ENCODE measurements at regions not wholly inside any gene's neighbourhood (a gene's known extent, or its start where the extent isn't known, plus 50 kb on each side); places are given as distances from the start of the nearest gene placed in this dataset.
A peak's percentile ranks its signal among the peaks of the same experiment; 100 is the strongest.

GRCh38 chr22:47552024-47552423 lies 789.6 kb downstream of the TBC1D22A start:
- DNase-seq: no peak

- DNase-seq: no peak
These were observed 789.0 kb downstream of the TBC1D22A start for GRCh38 chr22:47551431-47551775.

GRCh38 chr22:47550524-47551430 lies 788.3 kb downstream of the TBC1D22A start:
- no peak for DNase-seq

GRCh38 chr22:47549741-47550340 lies 787.4 kb downstream of the TBC1D22A start:
- DNase-seq: no peak

- DNase-seq: no peak
These were observed 786.7 kb downstream of the TBC1D22A start for GRCh38 chr22:47548953-47549740.

- DNase-seq: no peak
These were observed 785.6 kb downstream of the TBC1D22A start for GRCh38 chr22:47547881-47548650.

- DNase-seq: no peak
These were observed 784.8 kb downstream of the TBC1D22A start for GRCh38 chr22:47547239-47547661.

GRCh38 chr22:47544696-47545095 lies 782.2 kb downstream of the TBC1D22A start:
- no peak for DNase-seq

GRCh38 chr22:47543447-47543846 lies 781.0 kb downstream of the TBC1D22A start:
- no peak for DNase-seq

- DNase-seq: no peak
These were observed 777.6 kb downstream of the TBC1D22A start for GRCh38 chr22:47540011-47540410.

- DNase-seq: no peak
These were observed 776.9 kb downstream of the TBC1D22A start for GRCh38 chr22:47539374-47539773.

- DNase-seq: no peak
These were observed 773.2 kb downstream of the TBC1D22A start for GRCh38 chr22:47535681-47536080.

- DNase-seq: no peak
These were observed 772.5 kb downstream of the TBC1D22A start for GRCh38 chr22:47534804-47535410.

- DNase-seq: peak in 1 of 51 donors; percentile 16
These were observed 771.7 kb downstream of the TBC1D22A start for GRCh38 chr22:47533961-47534803.

GRCh38 chr22:47517062-47517461 lies 754.6 kb downstream of the TBC1D22A start:
- DNase-seq: no peak

- no peak for DNase-seq
These were observed 753.1 kb downstream of the TBC1D22A start for GRCh38 chr22:47515384-47516125.

- no peak for DNase-seq
These were observed 750.2 kb downstream of the TBC1D22A start for GRCh38 chr22:47512617-47513016.

GRCh38 chr22:47504962-47505361 lies 742.5 kb downstream of the TBC1D22A start:
- no peak for DNase-seq

- no peak for DNase-seq
These were observed 736.6 kb downstream of the TBC1D22A start for GRCh38 chr22:47498969-47499495.

Data from hypothalamus (tissue), 51 donors.